ENCODE measurements at regions not wholly inside any gene's neighbourhood (a gene's known extent, or its start where the extent isn't known, plus 50 kb on each side); places are given as distances from the start of the nearest gene placed in this dataset.

- no peak for TF ChIP-seq GATA2 (IDR thresholded peaks at IDR 0.05; ENCODE audit: low read depth, low read length)
- TF ChIP-seq GATA3 (IDR thresholded peaks at IDR 0.05; ENCODE audit: low read depth, low read length) = no peak
These were observed 67.9 kb upstream of the AADAT start for GRCh38 chr4:170157670-170158069.

Data from SH-SY5Y (cell line).